ENCODE measurements at regions not wholly inside any gene's neighbourhood (a gene's known extent, or its start where the extent isn't known, plus 50 kb on each side); places are given as distances from the start of the nearest gene placed in this dataset.
"Not testable (repeated sequence)": the region's sequence is repeated elsewhere in the genome, so short reads cannot be mapped to it uniquely, and the experiment has no call there.

GRCh38 chr5:174793684-174794328 is 69.4 kb downstream of the MSX2 start:
- DNase-seq (ENCODE audit: low read depth in 3 of 3) = peak; percentile 4 to 23 (median 18)

GRCh38 chr5:174793076-174793475 is 68.7 kb downstream of the MSX2 start:
- no peak for DNase-seq (ENCODE audit: low read depth in 3 of 3)

- DNase-seq (ENCODE audit: low read depth in 3 of 3) = not testable (repeated sequence)
These were observed 67.9 kb downstream of the MSX2 start for GRCh38 chr5:174792265-174792664.

- no peak for DNase-seq (ENCODE audit: low read depth in 3 of 3)
These were observed 66.5 kb downstream of the MSX2 start for GRCh38 chr5:174790906-174791305.

- no peak for DNase-seq (ENCODE audit: low read depth in 3 of 3)
These were observed 65.2 kb downstream of the MSX2 start for GRCh38 chr5:174789596-174789995.

- no peak for DNase-seq (ENCODE audit: low read depth in 3 of 3)
These were observed 60.8 kb downstream of the MSX2 start for GRCh38 chr5:174785120-174785680.
